ENCODE measurements at regions not wholly inside any gene's neighbourhood (a gene's known extent, or its start where the extent isn't known, plus 50 kb on each side); places are given as distances from the start of the nearest gene placed in this dataset.

GRCh38 chr2:172210599-172210998, 107.9 kb upstream of the DLX2 start (continued):
- TF ChIP-seq USF1 (IDR thresholded peaks at IDR 0.05; ENCODE audit: borderline replicate concordance, low read depth) (no peak), POLR2AphosphoS5 (IDR thresholded peaks at IDR 0.05; ENCODE audit: low read depth, low read length) (no peak), NFIC (IDR thresholded peaks at IDR 0.05; ENCODE audit: borderline replicate concordance) (no peak)

GRCh38 chr2:172211512-172211911, 108.8 kb upstream of the DLX2 start:
- ChIA-PET POLR2A (no interaction called here), CTCF (interaction anchor here (1.1 to 1.4 kb wide), 2 partner anchors 38 to 74 kb away, joined by 3 read pairs; no protein-coding TSS in a partner anchor)
- H4K20me1 ChIP-seq (ENCODE audit: insufficient read depth) = no peaks in the 10 kb centered on the region
- H3K9me3 ChIP-seq = no peaks in the 10 kb centered on the region
- no peaks in the 10 kb centered on the region for H3K27me3 ChIP-seq (ENCODE audit: insufficient read depth)
- 55% methylated on average over 5 of the region's 5 CpGs for WGBS (ENCODE audit: low lambda C conversion rate)
- TF ChIP-seq TCF12 (IDR thresholded peaks at IDR 0.05) (no peak), EZH2phosphoT487 (IDR thresholded peaks at IDR 0.05; ENCODE audit: borderline replicate concordance, low read depth) (no peak), EP300 (IDR thresholded peaks at IDR 0.05; ENCODE audit: borderline replicate concordance in 1 of 2, low read depth in 1 of 2, low read length in 1 of 2) (no peak), CHD2 (IDR thresholded peaks at IDR 0.05; ENCODE audit: low read length, partially characterized antibody) (no peak), MAX (IDR thresholded peaks at IDR 0.05; ENCODE audit: low read depth) (no peak), RCOR1 (IDR thresholded peaks at IDR 0.05; ENCODE audit: low read length) (no peak), ZBTB33 (IDR thresholded peaks at IDR 0.05; ENCODE audit: borderline replicate concordance, low read depth) (no peak), NFIC (IDR thresholded peaks at IDR 0.05; ENCODE audit: borderline replicate concordance) (no peak), SIN3A (IDR thresholded peaks at IDR 0.05; ENCODE audit: borderline replicate concordance, low read depth, low read length) (no peak), POLR2AphosphoS5 (IDR thresholded peaks at IDR 0.05; ENCODE audit: low read depth, low read length) (no peak), FOXJ3 (CRISPR knock-in tag; IDR thresholded peaks at IDR 0.05) (no peak), ELF1 (IDR thresholded peaks at IDR 0.05) (no peak), MXI1 (IDR thresholded peaks at IDR 0.05; ENCODE audit: low read depth, low read length) (no peak), USF2 (IDR thresholded peaks at IDR 0.05; ENCODE audit: borderline replicate concordance, low read depth, low read length) (no peak), FOSL2 (IDR thresholded peaks at IDR 0.05; ENCODE audit: borderline replicate concordance, low read depth) (no peak), IRF3 (IDR thresholded peaks at IDR 0.05; ENCODE audit: low read depth, low read length) (no peak), YY1 (IDR thresholded peaks at IDR 0.05; ENCODE audit: low read depth) (no peak)
- no peaks in the 10 kb centered on the region for H3K79me2 ChIP-seq (ENCODE audit: insufficient read depth)
- no peaks in the 10 kb centered on the region for H3F3A ChIP-seq (replicated peaks; ENCODE audit: insufficient read depth)
- no peaks in the 10 kb centered on the region for H3K9me2 ChIP-seq
- no peak for DNase-seq
- H2AFZ ChIP-seq (ENCODE audit: low read depth) = no peak overlapping the region
- H3K4me2 ChIP-seq = no peak overlapping the region
- H3K27ac ChIP-seq (ENCODE audit: low read depth in 2 of 2, low read length in 1 of 2) = no peak overlapping the region
- no peak overlapping the region for H3K4me3 ChIP-seq (ENCODE audit: low read depth in 2 of 2, low read length in 1 of 2)
- H3K4me1 ChIP-seq (ENCODE audit: control insufficient read depth in 1 of 2, insufficient read depth in 2 of 2, low read depth in 1 of 2, low read length in 1 of 2) = peaks cover 0 to 3% of the 10 kb centered on the region in 2 experiments; a peak in 1 of 4 replicates
- H3K36me3 ChIP-seq (replicated peaks in 1 of 2; ENCODE audit: control insufficient read depth in 1 of 2, insufficient read depth in 2 of 2, low read length in 1 of 2) = no peaks in the 10 kb centered on the region
- no peak overlapping the region for H3K9ac ChIP-seq
